ENCODE measurements at regions not wholly inside any gene's neighbourhood (a gene's known extent, or its start where the extent isn't known, plus 50 kb on each side); places are given as distances from the start of the nearest gene placed in this dataset.

GRCh38 chr4:128484896-128485295, 197.3 kb upstream of the PGRMC2 start:
- no peak for TF ChIP-seq TCF7L2 (IDR thresholded peaks at IDR 0.05; ENCODE audit: low read depth, low read length)
- TF ChIP-seq SIN3A (IDR thresholded peaks at IDR 0.05; ENCODE audit: borderline replicate concordance, insufficient read depth, low read depth, low read length), result no peak
- TF ChIP-seq CTCF (IDR thresholded peaks at IDR 0.05), result no peak
- TF ChIP-seq, protein P1, sequence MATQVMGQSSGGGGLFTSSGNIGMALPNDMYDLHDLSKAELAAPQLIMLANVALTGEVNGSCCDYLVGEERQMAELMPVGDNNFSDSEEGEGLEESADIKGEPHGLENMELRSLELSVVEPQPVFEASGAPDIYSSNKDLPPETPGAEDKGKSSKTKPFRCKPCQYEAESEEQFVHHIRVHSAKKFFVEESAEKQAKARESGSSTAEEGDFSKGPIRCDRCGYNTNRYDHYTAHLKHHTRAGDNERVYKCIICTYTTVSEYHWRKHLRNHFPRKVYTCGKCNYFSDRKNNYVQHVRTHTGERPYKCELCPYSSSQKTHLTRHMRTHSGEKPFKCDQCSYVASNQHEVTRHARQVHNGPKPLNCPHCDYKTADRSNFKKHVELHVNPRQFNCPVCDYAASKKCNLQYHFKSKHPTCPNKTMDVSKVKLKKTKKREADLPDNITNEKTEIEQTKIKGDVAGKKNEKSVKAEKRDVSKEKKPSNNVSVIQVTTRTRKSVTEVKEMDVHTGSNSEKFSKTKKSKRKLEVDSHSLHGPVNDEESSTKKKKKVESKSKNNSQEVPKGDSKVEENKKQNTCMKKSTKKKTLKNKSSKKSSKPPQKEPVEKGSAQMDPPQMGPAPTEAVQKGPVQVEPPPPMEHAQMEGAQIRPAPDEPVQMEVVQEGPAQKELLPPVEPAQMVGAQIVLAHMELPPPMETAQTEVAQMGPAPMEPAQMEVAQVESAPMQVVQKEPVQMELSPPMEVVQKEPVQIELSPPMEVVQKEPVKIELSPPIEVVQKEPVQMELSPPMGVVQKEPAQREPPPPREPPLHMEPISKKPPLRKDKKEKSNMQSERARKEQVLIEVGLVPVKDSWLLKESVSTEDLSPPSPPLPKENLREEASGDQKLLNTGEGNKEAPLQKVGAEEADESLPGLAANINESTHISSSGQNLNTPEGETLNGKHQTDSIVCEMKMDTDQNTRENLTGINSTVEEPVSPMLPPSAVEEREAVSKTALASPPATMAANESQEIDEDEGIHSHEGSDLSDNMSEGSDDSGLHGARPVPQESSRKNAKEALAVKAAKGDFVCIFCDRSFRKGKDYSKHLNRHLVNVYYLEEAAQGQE (IDR thresholded peaks at IDR 0.05; ENCODE audit: insufficient read depth in 1 of 2, low read depth in 2 of 2, low read length in 1 of 2), result no peak
- no peak for TF ChIP-seq POLR2AphosphoS5 (IDR thresholded peaks at IDR 0.05; ENCODE audit: low read depth, low read length)
- CTCF ChIA-PET, result no interaction called here
- intact Hi-C loops (cut with micrococcal nuclease; ENCODE audit: unreplicated experiment), result no loop called here
- H3K27me3 ChIP-seq (ENCODE audit: control insufficient read depth, insufficient read depth, low read length), result no peaks in the 10 kb centered on the region
- no peaks in the 10 kb centered on the region for H3K36me3 ChIP-seq (ENCODE audit: control insufficient read depth, insufficient read depth, low read length)
- no peak overlapping the region for H3K4me3 ChIP-seq (ENCODE audit: low read depth in 2 of 2, low read length in 2 of 2)
- in situ Hi-C loops (cut with HindIII; ENCODE audit: low pct_unique_long_range_greater_than_20kb, low sequenced_read_pairs), result no loop called here
- no TSS peak for BruUV-seq (replicated peaks)
- H3K4me1 ChIP-seq (ENCODE audit: control insufficient read depth, insufficient read depth, low read length), result no peaks in the 10 kb centered on the region
- no peak overlapping the region for H3K27ac ChIP-seq (ENCODE audit: low read length)
- POLR2A ChIA-PET, result no interaction called here
- no peaks in the 10 kb centered on the region for H3K9me3 ChIP-seq (ENCODE audit: control insufficient read depth, insufficient read depth, low read depth, low read length)
- DNase-seq (ENCODE audit: low read depth, low spot score) (no peak), ATAC-seq (no peak)

- intact Hi-C loops (cut with micrococcal nuclease; ENCODE audit: unreplicated experiment) (no loop called here), in situ Hi-C loops (cut with HindIII; ENCODE audit: low pct_unique_long_range_greater_than_20kb, low sequenced_read_pairs) (no loop called here)
- no peaks in the 10 kb centered on the region for H3K4me1 ChIP-seq (ENCODE audit: control insufficient read depth, insufficient read depth, low read length)
- H3K9me3 ChIP-seq (ENCODE audit: control insufficient read depth, insufficient read depth, low read depth, low read length), result no peaks in the 10 kb centered on the region
- BruUV-seq (replicated peaks), result no TSS peak
- ChIA-PET CTCF (no interaction called here), POLR2A (no interaction called here)
- ATAC-seq (no peak), DNase-seq (ENCODE audit: low read depth, low spot score) (no peak)
- H3K36me3 ChIP-seq (ENCODE audit: control insufficient read depth, insufficient read depth, low read length), result no peaks in the 10 kb centered on the region
- no peak overlapping the region for H3K27ac ChIP-seq (ENCODE audit: low read length)
- no peaks in the 10 kb centered on the region for H3K27me3 ChIP-seq (ENCODE audit: control insufficient read depth, insufficient read depth, low read length)
- no peak overlapping the region for H3K4me3 ChIP-seq (ENCODE audit: low read depth in 2 of 2, low read length in 2 of 2)
- TF ChIP-seq POLR2AphosphoS5 (IDR thresholded peaks at IDR 0.05; ENCODE audit: low read depth, low read length) (no peak), TCF7L2 (IDR thresholded peaks at IDR 0.05; ENCODE audit: low read depth, low read length) (no peak), SIN3A (IDR thresholded peaks at IDR 0.05; ENCODE audit: borderline replicate concordance, insufficient read depth, low read depth, low read length) (no peak), CTCF (IDR thresholded peaks at IDR 0.05) (no peak)
- TF ChIP-seq, protein P1 (IDR thresholded peaks at IDR 0.05; ENCODE audit: insufficient read depth in 1 of 2, low read depth in 2 of 2, low read length in 1 of 2), result no peak
These were observed 196.2 kb upstream of the PGRMC2 start for GRCh38 chr4:128483816-128484215.
